ENCODE measurements at regions not wholly inside any gene's neighbourhood (a gene's known extent, or its start where the extent isn't known, plus 50 kb on each side); places are given as distances from the start of the nearest gene placed in this dataset.

GRCh38 chr4:187294861-187295260 lies 571.2 kb upstream of the FAT1 start:
- ATAC-seq (ENCODE audit: insufficient read depth, low FRiP score) (no peak), DNase-seq (peak; percentile 37 to 85 (median 79))
- Histone ChIP-seq H3K9ac (ENCODE audit: insufficient read depth in 1 of 2, low read length in 2 of 2) (no peak overlapping the region), H3K36me3 (ENCODE audit: control insufficient read depth in 4 of 4, insufficient read depth in 4 of 4, low read length in 4 of 4) (no peaks in the 10 kb centered on the region), H3K9me3 (ENCODE audit: control insufficient read depth in 4 of 4, insufficient read depth in 3 of 4, low read length in 3 of 4) (peaks cover 0 to 9% (median 3%) of the 10 kb centered on the region in 4 donors), H3K4me1 (ENCODE audit: control insufficient read depth in 5 of 5, insufficient read depth in 5 of 5, low read length in 5 of 5) (peaks cover 0 to 19% (median 0%) of the 10 kb centered on the region in 5 donors), H3K4me3 (no peak overlapping the region), H3K27me3 (ENCODE audit: control insufficient read depth in 3 of 3, insufficient read depth in 3 of 3, low read length in 2 of 3) (no peaks in the 10 kb centered on the region), H3K27ac (ENCODE audit: low read depth in 1 of 2, low read length in 1 of 2) (no peak overlapping the region)
- WGBS, 2 donors, result 59 to 73% methylated on average over 3 of the region's 3 CpGs
- TF ChIP-seq CTCF (IDR thresholded peaks at IDR 0.05; ENCODE audit: control extremely low read depth, extremely low read depth), result no peak

- DNase-seq (peak in 2 of 3 donors; percentile 21 to 59), ATAC-seq (ENCODE audit: insufficient read depth, low FRiP score) (no peak)
- WGBS, 2 donors, result 90% methylated on average over 16 of the region's 16 CpGs
- Histone ChIP-seq H3K36me3 (ENCODE audit: control insufficient read depth in 4 of 4, insufficient read depth in 4 of 4, low read length in 4 of 4) (no peaks in the 10 kb centered on the region), H3K9me3 (ENCODE audit: control insufficient read depth in 4 of 4, insufficient read depth in 3 of 4, low read length in 3 of 4) (peaks cover 0 to 4% (median 0%) of the 10 kb centered on the region in 4 donors), H3K27me3 (ENCODE audit: control insufficient read depth in 3 of 3, insufficient read depth in 3 of 3, low read length in 2 of 3) (no peaks in the 10 kb centered on the region), H3K4me3 (no peak overlapping the region), H3K4me1 (ENCODE audit: control insufficient read depth in 5 of 5, insufficient read depth in 5 of 5, low read length in 5 of 5) (peaks cover 0 to 36% (median 3%) of the 10 kb centered on the region in 5 donors), H3K9ac (ENCODE audit: insufficient read depth in 1 of 2, low read length in 2 of 2) (no peak overlapping the region), H3K27ac (ENCODE audit: low read depth in 1 of 2, low read length in 1 of 2) (peak overlapping the region in 1 of 2 donors; percentile 26)
- TF ChIP-seq CTCF (IDR thresholded peaks at IDR 0.05; ENCODE audit: control extremely low read depth, extremely low read depth), result no peak
Observed at GRCh38 chr4:187301923-187302322, 578.3 kb upstream of the FAT1 start.

GRCh38 chr4:187302457-187303150 lies 578.9 kb upstream of the FAT1 start:
- peaks cover 0 to 4% (median 0%) of the 10 kb centered on the region in 4 donors for H3K9me3 ChIP-seq (ENCODE audit: control insufficient read depth in 4 of 4, insufficient read depth in 3 of 4, low read length in 3 of 4)
- peaks cover 0 to 36% (median 3%) of the 10 kb centered on the region in 5 donors for H3K4me1 ChIP-seq (ENCODE audit: control insufficient read depth in 5 of 5, insufficient read depth in 5 of 5, low read length in 5 of 5)
- no peaks in the 10 kb centered on the region for H3K27me3 ChIP-seq (ENCODE audit: control insufficient read depth in 3 of 3, insufficient read depth in 3 of 3, low read length in 2 of 3)
- no peak for ATAC-seq (ENCODE audit: insufficient read depth, low FRiP score)
- no peak overlapping the region for H3K9ac ChIP-seq (ENCODE audit: insufficient read depth in 1 of 2, low read length in 2 of 2)
- H3K27ac ChIP-seq (ENCODE audit: low read depth in 1 of 2, low read length in 1 of 2), result peak overlapping the region in 1 of 2 donors; percentile 26
- no peak overlapping the region for H3K4me3 ChIP-seq
- 51 to 55% methylated on average over 6 of the region's 6 CpGs for WGBS, 2 donors
- H3K36me3 ChIP-seq (ENCODE audit: control insufficient read depth in 4 of 4, insufficient read depth in 4 of 4, low read length in 4 of 4), result no peaks in the 10 kb centered on the region
- TF ChIP-seq CTCF (IDR thresholded peaks at IDR 0.05; ENCODE audit: control extremely low read depth, extremely low read depth), result no peak
- DNase-seq, result peak; percentile 83 to 96 (median 95)
